ENCODE measurements at regions not wholly inside any gene's neighbourhood (a gene's known extent, or its start where the extent isn't known, plus 50 kb on each side); places are given as distances from the start of the nearest gene placed in this dataset.
"Not testable (repeated sequence)": the region's sequence is repeated elsewhere in the genome, so short reads cannot be mapped to it uniquely, and the experiment has no call there.

DNA sequence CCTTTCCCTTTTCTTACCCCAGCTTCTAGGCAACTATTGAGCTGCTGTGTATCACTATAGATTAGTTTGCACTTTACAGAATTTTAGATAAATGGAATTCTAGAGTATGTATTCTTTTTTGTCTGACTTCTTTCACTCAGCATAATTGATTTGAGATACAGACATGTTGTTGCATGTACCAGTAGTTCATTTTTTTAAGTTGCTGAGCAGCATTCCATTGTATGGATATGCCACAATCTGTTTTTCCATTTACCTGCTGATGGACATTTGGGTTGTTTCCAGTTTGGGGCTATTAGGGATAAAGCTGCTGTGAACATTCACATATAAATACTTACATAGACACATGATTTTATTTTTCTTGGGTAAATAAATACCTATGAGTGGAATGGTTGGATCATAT lies 135.7 kb downstream of the IGF1 start:
- no peak for DNase-seq

DNA sequence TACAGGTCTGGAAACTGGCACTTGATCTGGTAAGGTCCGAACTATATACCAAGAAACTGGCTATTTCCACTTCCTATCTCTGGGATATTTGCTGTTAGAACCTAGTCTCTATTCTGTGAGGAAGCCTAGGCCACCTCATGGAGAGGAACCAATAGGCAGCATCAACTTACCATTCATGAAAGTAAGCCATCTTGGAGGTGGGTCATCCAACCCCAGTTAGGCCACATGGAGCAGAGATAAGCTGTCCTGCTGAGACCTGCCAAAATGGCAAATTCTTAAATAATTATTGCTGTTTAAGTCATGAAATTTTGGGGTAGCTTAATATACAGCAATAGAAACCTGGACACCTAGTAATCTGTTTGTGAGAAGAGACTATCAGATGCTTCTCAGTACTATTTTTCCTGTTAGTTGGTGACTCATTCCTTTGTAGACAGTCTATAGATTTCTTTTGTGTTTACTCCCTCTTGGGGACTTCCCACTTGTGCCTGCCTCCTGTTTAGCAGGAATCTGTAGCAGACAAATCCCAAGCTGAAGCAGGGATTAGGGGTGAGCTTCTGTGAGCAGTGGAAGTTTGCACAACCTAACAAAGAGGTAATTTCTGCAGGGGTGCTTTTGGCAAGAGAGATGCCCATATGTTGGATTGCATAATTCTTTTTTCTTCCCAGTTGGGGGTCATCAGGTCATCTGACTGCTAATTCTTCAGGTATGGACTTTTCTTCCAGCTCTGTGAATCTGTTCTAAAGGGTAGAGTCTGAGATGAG lies 136.8 kb downstream of the IGF1 start:
- DNase-seq: no peak

DNA sequence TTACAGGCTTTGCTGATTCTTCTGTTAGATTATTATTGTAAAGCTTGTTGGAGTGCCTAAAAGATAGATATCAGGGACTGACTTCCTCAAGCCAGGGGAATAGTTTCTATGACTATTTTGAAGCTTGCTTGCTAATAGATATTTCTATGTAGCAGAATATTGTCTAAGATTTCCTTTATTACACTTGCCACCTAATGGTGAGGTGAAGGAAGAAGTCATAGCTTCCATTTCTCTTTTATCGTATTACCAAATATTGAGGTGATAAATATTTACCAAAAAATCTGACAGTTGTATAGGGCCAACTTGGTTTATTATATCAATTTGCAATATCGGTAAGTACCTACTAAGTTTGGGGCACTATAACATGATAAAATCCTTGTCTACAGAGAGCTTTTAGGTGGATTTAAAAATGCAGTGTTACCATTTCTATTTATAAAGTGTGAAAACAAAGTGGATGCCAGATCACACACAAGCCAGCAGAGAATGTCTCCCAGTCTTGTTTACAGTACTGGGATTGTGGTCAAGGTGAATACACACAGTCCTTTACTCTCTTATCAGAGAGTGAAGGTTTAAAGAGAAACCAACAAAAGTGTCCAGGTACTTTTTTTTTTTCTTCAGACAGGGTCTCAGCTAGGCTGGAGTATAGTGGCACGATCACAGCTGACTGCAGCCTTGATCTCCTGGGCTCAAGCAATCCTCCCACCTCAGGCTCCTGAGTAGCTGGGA lies 137.9 kb downstream of the IGF1 start:
- no peak for DNase-seq

DNA sequence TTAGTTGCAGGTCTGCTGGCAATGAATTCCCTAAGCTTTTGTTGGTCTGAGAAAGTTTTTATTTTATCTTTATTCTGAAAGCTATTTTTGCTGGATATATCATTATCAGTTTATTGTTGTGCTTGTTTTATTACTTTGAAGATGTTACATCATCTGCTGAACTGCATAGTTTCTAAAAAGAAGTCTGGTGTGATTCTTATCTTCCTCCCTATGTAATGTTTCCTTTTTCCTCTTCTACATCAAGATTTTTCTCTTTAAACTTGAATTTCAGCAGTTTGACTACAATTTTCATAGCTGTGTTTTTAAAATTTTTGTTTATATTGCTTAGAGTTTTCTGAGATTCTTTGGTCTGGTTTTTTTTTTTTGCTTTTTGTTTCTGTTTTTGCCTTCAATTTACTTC lies 137.1 kb upstream of the PMCH start:
- no peak for DNase-seq

DNA sequence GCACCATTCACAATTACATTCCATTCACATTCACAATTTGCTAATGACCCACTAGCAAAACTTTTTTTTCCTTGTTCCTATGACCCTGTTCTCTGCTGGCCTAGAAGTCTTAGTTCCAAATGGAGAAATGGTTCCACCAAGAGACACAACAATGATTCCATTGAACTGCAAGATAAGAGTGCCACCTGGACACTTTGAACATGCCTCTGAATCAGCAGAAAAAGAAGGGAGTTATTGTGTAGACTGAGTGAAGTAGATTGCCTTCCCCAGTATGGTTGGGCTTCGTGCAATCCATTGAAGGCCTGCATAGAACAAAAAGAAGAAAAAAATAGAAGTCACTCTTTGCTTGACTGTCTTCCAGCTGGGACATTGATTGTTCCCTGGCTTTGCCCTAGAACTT lies 133.8 kb upstream of the PMCH start:
- DNase-seq: no peak

DNA sequence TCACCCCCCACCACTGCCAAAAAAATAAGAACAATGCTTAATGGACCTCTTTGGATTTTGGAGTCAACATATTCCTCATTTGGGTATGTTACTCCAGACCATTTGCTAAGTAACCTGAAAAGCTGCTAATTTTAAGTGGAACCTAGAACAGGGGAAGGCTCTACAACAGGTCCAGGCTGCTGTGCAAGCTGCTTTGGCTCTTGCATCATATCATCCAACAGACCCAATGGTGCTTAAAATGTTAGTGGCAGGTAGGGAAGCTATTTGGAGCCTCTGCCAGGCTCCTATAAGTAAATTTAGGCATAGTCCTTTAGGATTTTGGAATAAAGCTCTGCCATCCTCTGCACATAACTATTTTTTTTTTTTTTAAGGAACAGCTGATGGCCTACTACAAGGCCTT lies 132.2 kb upstream of the PMCH start:
- no peak for DNase-seq

DNA sequence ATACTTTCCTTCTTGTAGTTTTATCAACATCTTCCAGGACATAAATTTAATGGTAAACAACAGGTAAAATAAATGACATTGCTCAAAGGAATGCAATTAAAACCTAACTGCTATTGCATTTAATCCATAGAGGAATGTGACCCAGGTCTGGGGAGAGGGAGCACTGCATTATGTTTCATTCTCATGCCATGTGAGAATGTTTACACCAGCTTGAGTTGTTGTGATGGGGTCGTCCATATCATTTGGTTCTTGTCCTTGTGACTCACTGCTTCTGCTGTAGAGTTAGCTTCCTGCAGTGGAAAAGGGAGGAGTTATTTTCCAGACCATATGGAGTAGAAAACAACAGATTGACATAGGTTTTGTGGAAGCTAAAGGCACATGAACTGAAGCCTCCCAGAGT lies 129.3 kb upstream of the PMCH start:
- DNase-seq: no peak

DNA sequence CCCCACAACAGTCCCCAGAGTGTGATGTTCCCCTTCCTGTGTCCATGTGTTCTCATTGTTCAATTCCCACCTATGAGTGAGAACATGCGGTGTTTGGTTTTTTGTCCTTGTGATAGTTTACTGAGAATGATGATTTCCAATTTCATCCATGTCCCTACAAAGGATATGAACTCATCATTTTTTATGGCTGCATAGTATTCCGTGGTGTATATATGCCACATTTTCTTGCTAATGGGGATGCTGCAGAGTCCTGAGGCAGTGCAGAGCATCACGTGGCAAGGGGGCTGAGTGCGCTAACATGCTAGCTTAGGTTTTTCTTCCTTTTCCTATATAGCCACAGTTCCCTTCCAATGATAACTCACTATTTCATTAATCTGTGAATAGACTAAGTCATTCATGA lies 127.5 kb upstream of the PMCH start:
- not testable (repeated sequence) for DNase-seq

DNA sequence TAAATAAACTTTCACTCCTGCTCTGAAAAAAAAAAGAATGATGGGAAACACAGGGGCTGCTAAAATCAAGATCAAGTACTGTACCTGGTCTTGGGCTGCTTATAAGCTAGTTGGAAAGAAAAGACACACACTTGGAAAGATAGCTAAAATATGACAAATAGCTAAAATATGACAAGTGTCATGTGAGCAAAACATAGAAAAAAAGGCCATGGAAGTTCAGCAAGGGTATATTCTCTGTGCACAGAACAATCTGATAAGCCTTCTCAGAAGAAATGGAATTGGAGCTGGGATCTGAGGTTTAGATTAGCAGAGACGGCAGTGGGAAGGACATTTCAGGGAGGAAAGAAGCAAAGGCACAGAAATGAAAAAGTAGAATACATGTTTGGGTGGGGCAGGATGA lies 126.2 kb upstream of the PMCH start:
- DNase-seq: no peak

DNA sequence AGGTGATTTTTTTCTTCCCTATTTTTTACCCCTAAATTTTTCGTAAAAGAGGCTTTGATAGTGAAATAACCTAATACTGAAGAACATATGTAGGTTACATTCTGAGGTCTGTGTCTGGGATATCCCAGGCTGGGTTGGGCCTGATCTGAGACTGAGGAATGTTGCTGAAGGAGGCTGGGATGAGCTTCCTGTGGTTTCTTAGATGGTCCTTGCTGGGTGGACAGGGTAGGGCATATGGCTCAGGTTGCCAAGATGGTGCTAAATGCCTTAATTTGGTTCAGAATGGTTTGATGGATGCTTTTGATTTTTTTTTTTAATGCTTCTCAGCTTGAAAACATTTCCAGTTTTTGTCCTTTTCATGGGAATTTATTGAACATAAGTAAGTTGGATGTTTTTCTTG lies 124.6 kb upstream of the PMCH start:
- no peak for DNase-seq

DNA sequence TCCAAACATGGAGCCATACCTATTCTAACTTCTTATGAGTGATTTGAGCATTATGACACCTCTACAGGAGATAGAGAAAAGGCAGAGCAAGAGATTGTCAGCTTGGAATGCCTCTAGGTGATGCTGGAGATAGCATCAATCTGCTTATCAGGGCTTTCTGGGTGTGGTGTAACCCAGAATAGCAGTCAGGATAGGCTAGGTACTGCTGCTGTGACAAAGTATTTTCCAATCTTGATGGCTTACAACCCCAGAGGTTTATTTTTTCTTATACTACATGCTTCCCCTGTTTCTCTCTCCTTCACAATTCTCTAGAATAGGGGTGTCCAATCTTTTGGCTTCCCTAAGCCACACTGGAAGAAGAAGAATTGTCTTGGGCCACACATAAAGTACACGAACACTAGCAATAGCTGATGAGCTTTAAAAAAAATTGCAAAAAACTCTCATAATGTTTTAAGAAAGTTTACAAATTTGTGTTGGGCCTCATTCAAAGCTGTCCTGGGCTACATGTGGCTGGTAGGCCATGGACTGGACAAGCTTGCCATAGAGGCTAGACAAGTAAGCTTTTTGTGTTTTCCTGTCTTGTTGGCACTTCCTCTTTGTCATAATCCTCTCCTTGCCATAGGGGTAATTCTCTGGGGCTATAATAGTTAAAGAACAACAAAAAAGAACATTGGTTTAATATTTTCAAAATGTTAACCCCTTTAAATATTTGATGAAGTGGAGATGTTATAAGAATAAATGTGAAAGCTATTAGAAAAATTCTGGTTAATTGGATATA lies 123.9 kb upstream of the PMCH start:
- no peak for DNase-seq

DNA sequence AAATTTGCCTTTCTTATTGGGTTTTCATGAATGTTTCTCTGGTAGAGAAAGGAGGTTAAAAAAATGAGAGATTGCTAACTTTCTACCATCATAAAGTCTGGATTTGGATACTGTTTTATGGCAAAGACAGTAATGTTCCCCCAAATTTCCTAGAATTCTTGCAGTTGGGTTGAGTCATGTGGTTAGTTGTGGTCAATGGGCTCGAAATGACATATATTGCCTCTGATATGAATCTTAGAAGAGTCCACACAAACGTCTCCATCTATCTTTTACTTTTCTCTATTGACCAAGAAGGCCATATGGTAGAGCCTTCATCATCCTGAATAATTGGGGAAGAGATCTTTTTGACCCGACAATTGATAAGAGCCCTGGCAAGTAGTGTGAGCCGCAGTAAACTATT lies 119.5 kb upstream of the PMCH start:
- DNase-seq: no peak

DNA sequence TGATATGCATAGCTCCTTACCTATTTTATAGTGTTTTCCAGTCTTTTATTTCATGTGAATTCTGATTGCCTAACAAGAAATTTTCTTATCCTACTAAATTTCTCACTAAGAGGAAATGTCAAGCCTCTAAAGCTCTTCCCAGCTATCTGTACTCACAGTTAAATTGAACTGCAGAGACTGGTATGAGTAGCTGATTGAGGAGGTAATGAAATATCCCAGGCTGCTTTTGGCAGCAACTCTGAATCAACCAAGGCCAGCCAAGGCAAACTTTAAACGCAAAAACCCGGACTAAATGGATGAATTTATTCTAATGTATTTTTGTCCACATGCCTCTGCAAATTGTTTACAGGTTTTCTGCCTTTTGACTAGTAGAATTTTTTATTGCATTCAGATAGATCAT lies 119.1 kb upstream of the PMCH start:
- DNase-seq: no peak

DNA sequence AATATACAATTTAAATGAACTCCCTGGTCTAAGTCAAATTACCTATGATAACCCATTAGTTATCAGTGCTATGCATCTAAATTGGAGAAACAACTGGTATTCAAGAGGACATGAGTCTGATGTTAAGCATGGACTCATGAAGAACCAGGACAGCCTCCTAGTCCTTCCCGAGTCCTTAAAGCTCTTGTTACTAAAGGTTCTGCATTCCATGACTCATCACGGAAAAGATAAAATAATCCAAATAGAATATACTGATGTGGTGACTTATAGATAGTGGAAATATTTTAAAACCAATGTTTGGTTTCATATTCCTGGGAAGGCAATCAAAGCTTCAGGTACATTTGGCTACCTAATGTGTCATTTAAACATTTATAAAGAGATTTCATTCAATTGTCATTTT lies 117.2 kb upstream of the PMCH start:
- DNase-seq: no peak

DNA sequence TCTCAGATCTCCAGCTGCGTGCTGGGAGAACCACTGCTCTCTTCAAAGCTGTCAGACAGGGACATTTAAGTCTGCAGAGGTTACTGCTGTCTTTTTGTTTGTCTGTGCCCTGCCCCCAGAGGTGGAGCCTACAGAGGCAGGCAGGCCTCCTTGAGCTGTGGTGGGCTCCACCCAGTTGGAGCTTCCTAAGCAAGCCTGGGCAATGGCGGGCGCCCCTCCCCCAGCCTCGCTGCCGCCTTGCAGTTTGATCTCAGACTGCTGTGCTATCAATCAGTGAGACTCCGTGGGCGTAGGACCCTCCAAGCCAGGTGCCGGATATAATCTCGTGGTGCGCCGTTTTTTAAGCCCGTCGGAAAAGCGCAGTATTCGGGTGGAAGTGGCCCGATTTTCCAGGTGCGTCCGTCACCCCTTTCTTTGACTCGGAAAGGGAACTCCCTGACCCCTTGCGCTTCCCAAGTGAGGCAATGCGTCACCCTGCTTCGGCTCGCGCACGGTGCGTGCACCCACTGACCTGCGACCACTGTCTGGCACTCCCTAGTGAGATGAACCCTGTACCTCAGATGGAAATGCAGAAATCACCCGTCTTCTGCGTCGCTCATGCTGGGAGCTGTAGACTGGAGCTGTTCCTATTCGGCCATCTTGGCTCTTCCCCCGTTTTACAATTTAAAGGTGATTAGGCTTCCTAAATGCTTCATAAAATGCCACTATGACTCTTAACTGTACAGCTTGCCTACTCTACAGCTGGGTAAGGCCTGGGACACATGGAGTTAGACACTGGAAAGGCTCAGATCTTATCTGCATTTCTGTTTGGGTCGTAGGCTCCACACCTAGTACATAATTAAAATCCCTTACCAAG lies 115.7 kb upstream of the PMCH start:
- not testable (repeated sequence) for DNase-seq

DNA sequence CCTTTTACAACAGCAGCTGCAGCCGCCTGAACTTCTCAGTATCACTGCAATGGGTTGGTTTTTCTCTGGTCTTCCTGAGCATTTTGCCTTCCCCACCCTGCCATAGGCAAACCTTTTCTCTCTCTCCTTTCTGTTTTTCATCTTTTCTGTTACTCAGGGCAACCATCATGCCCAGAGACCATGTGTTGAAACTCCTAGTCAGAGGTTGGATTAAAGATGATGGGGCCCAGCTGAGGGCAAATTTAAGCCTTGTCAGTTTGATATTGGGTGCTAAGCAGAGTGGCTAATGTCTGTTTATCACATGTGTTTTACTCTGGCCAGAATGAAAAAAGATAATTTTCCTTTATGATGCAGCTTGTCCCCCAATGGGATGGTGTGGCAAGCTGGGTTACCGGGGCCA lies 107.9 kb upstream of the PMCH start:
- no peak for DNase-seq

DNA sequence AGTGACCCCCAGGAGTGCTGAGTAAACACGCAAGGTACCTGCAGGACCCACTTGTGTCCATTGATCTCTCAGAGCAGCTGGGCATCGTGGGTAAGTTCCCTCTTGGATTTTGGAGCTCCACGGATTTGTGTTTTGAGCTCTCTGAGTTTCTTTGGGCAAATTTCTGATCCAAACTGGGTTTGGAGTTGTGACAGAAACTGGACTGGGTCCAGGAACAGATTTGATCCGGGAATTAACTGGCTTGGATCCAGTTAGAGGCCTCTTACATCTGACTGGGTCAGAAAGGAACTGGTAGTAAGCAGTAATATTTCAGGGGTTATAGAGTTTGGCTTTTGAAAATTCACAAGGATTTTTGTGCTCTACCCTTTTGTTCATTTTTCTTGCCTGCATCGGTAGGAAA lies 107.0 kb upstream of the PMCH start:
- not testable (repeated sequence) for DNase-seq

DNA sequence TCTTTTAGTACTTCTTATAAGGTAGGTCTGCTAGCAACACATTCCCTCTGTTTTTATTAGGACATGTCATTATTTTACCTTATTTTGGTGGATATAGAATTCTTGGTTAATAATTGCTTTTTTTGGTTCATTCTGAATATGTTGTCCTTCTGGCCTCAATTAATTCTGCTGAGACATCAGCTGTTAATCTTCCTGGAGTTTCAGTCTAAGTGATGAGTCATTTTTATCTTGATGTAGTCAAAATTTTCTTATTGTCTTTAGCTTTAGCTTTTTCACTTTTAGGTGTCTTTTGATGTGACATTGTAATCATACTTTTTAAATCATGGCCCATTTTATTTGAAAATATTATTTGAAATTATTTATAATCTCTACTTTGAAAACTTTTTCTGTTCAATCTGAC lies 104.9 kb upstream of the PMCH start:
- DNase-seq: no peak

DNA sequence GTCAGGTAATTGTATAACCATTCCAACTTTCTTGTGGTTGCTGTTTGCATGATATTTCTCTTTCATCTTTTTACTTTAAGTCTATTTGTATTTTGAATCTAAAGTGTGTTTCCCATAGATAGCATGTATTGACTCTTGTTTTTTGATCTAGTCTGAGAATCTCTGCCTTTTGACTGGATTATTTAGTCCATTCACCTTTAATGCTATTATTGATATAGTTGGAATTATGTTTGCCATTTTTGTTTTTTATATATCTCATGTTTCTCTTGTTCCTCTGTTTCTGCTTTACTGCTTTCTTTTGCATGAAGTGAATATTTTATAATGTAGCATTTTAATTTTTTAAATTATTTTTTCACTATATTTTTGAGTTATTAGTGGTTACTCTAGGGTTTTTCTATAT lies 103.9 kb upstream of the PMCH start:
- DNase-seq: no peak

DNA sequence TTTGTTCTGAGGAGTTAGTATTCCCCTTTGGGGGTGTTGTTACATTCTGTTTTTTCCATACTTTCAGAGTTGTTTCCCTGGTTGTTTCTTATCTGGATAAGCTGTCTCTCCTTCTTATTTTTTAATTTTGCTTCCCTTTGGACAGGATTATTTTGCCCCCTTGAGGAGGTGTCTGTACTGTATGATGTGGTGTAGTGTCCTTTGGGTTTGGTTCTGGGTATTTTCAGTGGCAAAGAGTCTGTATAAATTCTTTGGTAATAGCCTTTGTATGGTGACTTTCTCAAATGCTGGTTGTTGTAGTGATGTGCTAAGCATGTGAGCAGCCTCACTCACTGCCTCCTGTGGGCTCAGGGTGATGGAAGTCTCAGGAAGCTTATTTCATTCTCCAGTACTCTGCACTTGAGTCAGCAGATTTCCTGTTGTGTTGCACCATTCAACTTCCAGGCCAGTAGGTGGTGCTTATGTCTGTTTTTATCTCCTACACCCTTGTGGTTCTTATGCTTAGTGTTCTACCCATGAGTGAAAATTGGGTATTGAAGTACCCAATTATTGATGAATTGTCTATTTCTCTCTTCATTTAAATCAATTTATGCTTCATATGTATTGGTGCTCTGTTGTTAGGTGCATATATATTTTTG lies 103.3 kb upstream of the PMCH start:
- DNase-seq: peak; percentile 67

DNA sequence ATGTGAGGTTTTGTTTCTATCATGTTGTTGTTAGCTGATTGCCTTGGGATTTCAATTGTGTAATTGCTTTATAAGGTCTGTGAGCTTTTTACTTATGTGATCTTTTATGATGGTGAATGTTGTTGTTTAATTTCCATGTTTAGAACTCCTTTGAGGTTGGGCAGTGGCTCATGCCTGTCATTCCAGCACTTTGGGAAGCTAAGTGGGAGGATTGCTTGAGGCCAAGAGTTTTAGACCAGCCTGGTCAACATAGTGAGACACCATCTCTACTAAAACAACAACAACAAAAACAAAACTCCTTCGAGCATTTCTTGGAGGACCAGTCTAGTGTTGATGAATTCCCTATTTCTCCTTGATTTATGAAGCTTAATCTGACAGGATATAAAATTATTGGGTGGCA lies 102.1 kb upstream of the PMCH start:
- no peak for DNase-seq

DNA sequence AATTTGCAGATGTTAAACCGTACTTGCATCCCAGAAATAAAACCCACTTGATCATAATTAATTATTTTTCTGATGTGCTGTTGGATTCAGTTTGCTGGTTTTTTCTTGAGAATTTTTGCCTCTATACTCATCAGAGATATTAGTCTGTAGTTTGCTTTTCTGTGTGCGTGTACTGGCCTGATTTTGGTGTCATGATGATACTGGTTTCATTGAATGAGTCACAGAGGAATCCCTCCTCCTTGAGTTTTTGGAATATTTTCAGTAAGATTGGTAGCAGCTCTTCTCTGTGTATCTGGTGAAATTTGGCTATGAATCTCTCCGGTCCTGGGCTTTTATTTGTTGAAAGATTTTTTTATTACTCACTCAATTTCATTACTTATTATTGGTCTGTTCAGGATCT lies 100.4 kb upstream of the PMCH start:
- no peak for DNase-seq

DNA sequence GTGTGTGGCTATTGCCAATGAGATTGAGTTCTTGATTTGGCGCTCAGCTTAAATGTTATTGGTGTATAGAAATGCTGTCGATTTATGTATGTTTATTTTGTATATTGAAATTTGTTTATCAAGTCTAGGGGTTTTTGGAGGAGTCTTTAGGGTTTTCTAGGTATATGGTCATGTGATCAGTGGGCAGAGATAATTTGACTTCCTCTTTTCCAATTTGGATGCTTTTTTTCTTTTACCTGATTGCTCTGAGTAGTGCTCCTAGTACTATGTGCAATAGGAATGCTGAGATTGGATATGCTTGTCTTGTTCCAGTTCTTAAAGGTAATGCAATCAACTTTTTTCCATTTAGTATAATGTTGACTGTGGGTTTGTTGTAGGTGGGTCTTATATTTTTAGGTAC lies 99.8 kb upstream of the PMCH start:
- no peak for DNase-seq

All from inflammatory macrophage treated with lipopolysaccharide for 4 hours (primary cell).